GM19452 (cell line): ENCODE measurements at regions not wholly inside any gene's neighbourhood (a gene's known extent, or its start where the extent isn't known, plus 50 kb on each side); places are given as distances from the start of the nearest gene placed in this dataset.

ENCODE experiments used
- ATAC-seq: cut with Tn5 transposase; IDR thresholded peaks from one replicate; pipeline ENCODE4 v1.9.1; 2021; ENCODE audit not compliant: unreplicated experiment

GRCh38 chr4:30837131-30837539, 117.0 kb downstream of the PCDH7 start:
- ATAC-seq = no peak

GRCh38 chr4:30837861-30838260, 117.7 kb downstream of the PCDH7 start:
- ATAC-seq = no peak

GRCh38 chr4:30838331-30838730, 118.2 kb downstream of the PCDH7 start:
- ATAC-seq = no peak

- no peak for ATAC-seq
These were observed 119.7 kb downstream of the PCDH7 start for GRCh38 chr4:30839583-30840520.

GRCh38 chr4:30840571-30840970, 120.4 kb downstream of the PCDH7 start:
- ATAC-seq = no peak

- ATAC-seq = no peak
These were observed 122.0 kb downstream of the PCDH7 start for GRCh38 chr4:30842142-30842541.

- ATAC-seq = no peak
These were observed 122.5 kb downstream of the PCDH7 start for GRCh38 chr4:30842689-30843088.

GRCh38 chr4:30844861-30845582, 124.9 kb downstream of the PCDH7 start:
- no peak for ATAC-seq

- ATAC-seq = no peak
These were observed 127.0 kb downstream of the PCDH7 start for GRCh38 chr4:30847167-30847566.

GRCh38 chr4:30847958-30848357, 127.8 kb downstream of the PCDH7 start:
- no peak for ATAC-seq

- ATAC-seq = no peak
These were observed 134.4 kb downstream of the PCDH7 start for GRCh38 chr4:30854531-30854930.

- ATAC-seq = no peak
These were observed 135.1 kb downstream of the PCDH7 start for GRCh38 chr4:30855232-30855631.

- ATAC-seq = no peak
These were observed 136.8 kb downstream of the PCDH7 start for GRCh38 chr4:30856795-30857564.

- no peak for ATAC-seq
These were observed 140.8 kb downstream of the PCDH7 start for GRCh38 chr4:30860978-30861377.

- no peak for ATAC-seq
These were observed 142.0 kb downstream of the PCDH7 start for GRCh38 chr4:30862196-30862595.

- no peak for ATAC-seq
These were observed 142.9 kb downstream of the PCDH7 start for GRCh38 chr4:30863021-30863420.

- no peak for ATAC-seq
These were observed 145.5 kb downstream of the PCDH7 start for GRCh38 chr4:30865691-30866090.

GRCh38 chr4:30866346-30866745, 146.2 kb downstream of the PCDH7 start:
- ATAC-seq = no peak

GRCh38 chr4:30866907-30867306, 146.7 kb downstream of the PCDH7 start:
- ATAC-seq = no peak

- no peak for ATAC-seq
These were observed 147.3 kb downstream of the PCDH7 start for GRCh38 chr4:30867427-30867826.

GRCh38 chr4:30868111-30868895, 148.1 kb downstream of the PCDH7 start:
- ATAC-seq = no peak
